DND-41 (cell line): ENCODE measurements at regions not wholly inside any gene's neighbourhood (a gene's known extent, or its start where the extent isn't known, plus 50 kb on each side); places are given as distances from the start of the nearest gene placed in this dataset.

ENCODE experiments used
- ATAC-seq: fragments of 200-7000 bp; cut with Tn5 transposase; 3 replicates; pipeline ENCODE4 v1.9.1; 2021; ENCODE audit warnings: low read depth; ENCODE audit not compliant: insufficient read depth
- DNase-seq: peaks from one replicate; pipeline ENCODE4 v3.0.0-alpha.2; 2020
- H2AFZ ChIP-seq: 2 replicates; pipeline ENCODE4 v1.6.0; 2012; ENCODE audit warnings: low read depth, low read length
- H3K27ac ChIP-seq: 2 replicates; pipeline ENCODE4 v1.5.1; 2012; ENCODE audit warnings: low read length, inconsistent platforms
- H3K27me3 ChIP-seq: fragments of 200-600 bp; sonication (generic); 2 replicates; pipeline ENCODE4 v1.6.0; 2012; ENCODE audit warnings: low read length, mild to moderate bottlenecking, inconsistent platforms; ENCODE audit not compliant: insufficient read depth, poor library complexity
- H3K36me3 ChIP-seq: 2 replicates; pipeline ENCODE4 v1.5.1; 2012; ENCODE audit warnings: low read length, inconsistent platforms; ENCODE audit not compliant: insufficient read depth
- H3K4me1 ChIP-seq: 2 replicates; pipeline ENCODE4 v1.5.1; 2012; ENCODE audit warnings: mild to moderate bottlenecking, low read length; ENCODE audit not compliant: insufficient read depth
- H3K4me2 ChIP-seq: 2 replicates; pipeline ENCODE4 v1.6.0; 2012; ENCODE audit warnings: mild to moderate bottlenecking, moderate library complexity, low read length, inconsistent platforms; ENCODE audit not compliant: insufficient read depth
- H3K4me3 ChIP-seq, 2 experiments: fragments of 200-600 bp in 1 of 2; shearing (Covaris generic) in 1 of 2; 2 replicates each; pipeline ENCODE4 v1.5.1; 2012 to 2016; ENCODE audit warnings: inconsistent platforms in 2 of 2, low read length in 2 of 2, mild to moderate bottlenecking in 2 of 2, low read depth in 1 of 2, moderate library complexity in 1 of 2
- H3K79me2 ChIP-seq: 2 replicates; pipeline ENCODE4 v1.6.0; 2012; ENCODE audit warnings: low read length, inconsistent platforms; ENCODE audit not compliant: insufficient read depth
- H3K9ac ChIP-seq: 2 replicates; pipeline ENCODE4 v1.6.0; 2012; ENCODE audit warnings: low read depth, mild to moderate bottlenecking, inconsistent platforms, low read length, moderate library complexity
- H3K9me3 ChIP-seq: 2 replicates; pipeline ENCODE4 v1.5.1; 2012; ENCODE audit warnings: low read length, moderate library complexity, mild to moderate bottlenecking, inconsistent platforms; ENCODE audit not compliant: insufficient read depth, severe bottlenecking
- H4K20me1 ChIP-seq: 2 replicates; pipeline ENCODE4 v1.6.0; 2012; ENCODE audit warnings: low read length; ENCODE audit not compliant: insufficient read depth
- CTCF ChIP-seq: IDR thresholded peaks from 2 replicates; pipeline ENCODE4 v1.5.1; 2012; ENCODE audit warnings: borderline replicate concordance, low read length, moderate library complexity, mild to moderate bottlenecking; ENCODE audit not compliant: poor library complexity, severe bottlenecking; ENCODE audit errors: extremely low read depth
- EZH2 ChIP-seq: IDR thresholded peaks from 3 replicates; pipeline ENCODE4 v1.6.1; 2012; ENCODE audit warnings: borderline replicate concordance, low read depth, mild to moderate bottlenecking, moderate library complexity, low read length, inconsistent platforms; ENCODE audit not compliant: severe bottlenecking

GRCh38 chr2:175619179-175620045 is 382.7 kb downstream of the LNPK start:
- Histone ChIP-seq H3K9ac (no peak overlapping the region), H3K4me1 (no peaks in the 10 kb centered on the region), H3K4me2 (no peak overlapping the region), H3K79me2 (no peaks in the 10 kb centered on the region), H4K20me1 (no peaks in the 10 kb centered on the region), H3K36me3 (no peaks in the 10 kb centered on the region), H3K27me3 (no peaks in the 10 kb centered on the region), H3K9me3 (no peaks in the 10 kb centered on the region), H2AFZ (no peak overlapping the region), H3K27ac (no peak overlapping the region), H3K4me3 (no peak overlapping the region)
- DNase-seq, result no peak
- ATAC-seq, result no peak
- TF ChIP-seq EZH2 (no peak), CTCF (no peak)

- H4K20me1 ChIP-seq, result no peaks in the 10 kb centered on the region
- no peaks in the 10 kb centered on the region for H3K36me3 ChIP-seq
- DNase-seq, result no peak
- no peaks in the 10 kb centered on the region for H3K9me3 ChIP-seq
- no peak for TF ChIP-seq CTCF
- TF ChIP-seq EZH2, result no peak
- H3K4me3 ChIP-seq, result no peak overlapping the region
- no peak overlapping the region for H3K9ac ChIP-seq
- H3K27me3 ChIP-seq, result no peaks in the 10 kb centered on the region
- ATAC-seq, result no peak
- H3K79me2 ChIP-seq, result no peaks in the 10 kb centered on the region
- no peaks in the 10 kb centered on the region for H3K4me1 ChIP-seq
- H3K27ac ChIP-seq, result no peak overlapping the region
- H2AFZ ChIP-seq, result no peak overlapping the region
- H3K4me2 ChIP-seq, result no peak overlapping the region
Measured at GRCh38 chr2:175612280-175612679, 389.8 kb downstream of the LNPK start.

- H3K36me3 ChIP-seq, result no peaks in the 10 kb centered on the region
- H3K79me2 ChIP-seq, result no peaks in the 10 kb centered on the region
- H3K9me3 ChIP-seq, result no peaks in the 10 kb centered on the region
- no peak for ATAC-seq
- H3K4me1 ChIP-seq, result no peaks in the 10 kb centered on the region
- H3K27me3 ChIP-seq, result no peaks in the 10 kb centered on the region
- H4K20me1 ChIP-seq, result no peaks in the 10 kb centered on the region
- no peak overlapping the region for H3K9ac ChIP-seq
- no peak overlapping the region for H3K4me2 ChIP-seq
- TF ChIP-seq CTCF (no peak), EZH2 (no peak)
- no peak overlapping the region for H3K4me3 ChIP-seq
- no peak for DNase-seq
- H3K27ac ChIP-seq, result no peak overlapping the region
- no peak overlapping the region for H2AFZ ChIP-seq
Measured at GRCh38 chr2:175606010-175606841, 395.8 kb downstream of the LNPK start.
